Right lobe of liver (tissue), 4 donors: ENCODE measurements at regions not wholly inside any gene's neighbourhood (a gene's known extent, or its start where the extent isn't known, plus 50 kb on each side); places are given as distances from the start of the nearest gene placed in this dataset.
A peak's percentile ranks its signal among the peaks of the same experiment; 100 is the strongest.

Experiments used
- POLR2A ChIP-seq: fragments of 450-650 bp; IDR thresholded peaks from one replicate; pipeline ENCODE4 v1.6.1; 2017; ENCODE audit warnings: antibody characterized with exemption, mild to moderate bottlenecking
- TF ChIP-seq, protein P1 (sequence below), 4 donors: fragments of 200-600 bp in 3 of 4; fragments of 450-650 bp in 1 of 4; IDR thresholded peaks; one replicate each; pipeline versions ENCODE4 v1.5.1 to v1.8.0; 2016 to 2022; ENCODE audit warnings: antibody characterized with exemption in 4 of 4, mild to moderate bottlenecking in 2 of 4
- donor health status: DM: no; HTN: no; CAD: no.
- donor health status: DM: no; HTN: no; CAD: no.
- donor health status: DM: no; HTN: yes; CAD: no.

DNA sequence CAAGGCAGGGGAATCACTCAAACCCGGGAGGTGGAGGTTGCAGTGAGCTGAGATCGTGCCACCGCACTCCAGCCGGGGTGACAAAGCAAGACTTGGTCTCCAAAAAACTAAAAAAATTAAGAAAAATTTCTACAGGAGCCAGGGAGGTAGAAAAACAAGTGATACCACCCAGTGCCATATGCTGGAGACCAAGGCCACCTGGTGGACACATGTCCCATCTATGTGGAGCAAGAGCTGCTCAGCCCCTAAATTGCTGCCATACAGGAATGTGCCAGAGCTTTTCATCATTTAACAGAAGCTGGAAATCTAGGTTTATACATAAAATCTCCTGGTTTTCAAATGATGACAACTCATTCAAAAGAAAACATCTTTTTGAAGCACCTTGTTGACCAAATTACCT is 61.4 kb upstream of the ELK3 start:
- TF ChIP-seq, protein P1, sequence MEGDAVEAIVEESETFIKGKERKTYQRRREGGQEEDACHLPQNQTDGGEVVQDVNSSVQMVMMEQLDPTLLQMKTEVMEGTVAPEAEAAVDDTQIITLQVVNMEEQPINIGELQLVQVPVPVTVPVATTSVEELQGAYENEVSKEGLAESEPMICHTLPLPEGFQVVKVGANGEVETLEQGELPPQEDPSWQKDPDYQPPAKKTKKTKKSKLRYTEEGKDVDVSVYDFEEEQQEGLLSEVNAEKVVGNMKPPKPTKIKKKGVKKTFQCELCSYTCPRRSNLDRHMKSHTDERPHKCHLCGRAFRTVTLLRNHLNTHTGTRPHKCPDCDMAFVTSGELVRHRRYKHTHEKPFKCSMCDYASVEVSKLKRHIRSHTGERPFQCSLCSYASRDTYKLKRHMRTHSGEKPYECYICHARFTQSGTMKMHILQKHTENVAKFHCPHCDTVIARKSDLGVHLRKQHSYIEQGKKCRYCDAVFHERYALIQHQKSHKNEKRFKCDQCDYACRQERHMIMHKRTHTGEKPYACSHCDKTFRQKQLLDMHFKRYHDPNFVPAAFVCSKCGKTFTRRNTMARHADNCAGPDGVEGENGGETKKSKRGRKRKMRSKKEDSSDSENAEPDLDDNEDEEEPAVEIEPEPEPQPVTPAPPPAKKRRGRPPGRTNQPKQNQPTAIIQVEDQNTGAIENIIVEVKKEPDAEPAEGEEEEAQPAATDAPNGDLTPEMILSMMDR (IDR thresholded peaks at IDR 0.05), result peak; percentile 6 to 43 (median 15)
- no peak for TF ChIP-seq POLR2A
